Activated T-cell treated with anti-CD3 and anti-CD28 coated beads for 1 hour (primary cell): ENCODE measurements at regions not wholly inside any gene's neighbourhood (a gene's known extent, or its start where the extent isn't known, plus 50 kb on each side); places are given as distances from the start of the nearest gene placed in this dataset.

Source experiments
- DNase-seq: peaks from one replicate; pipeline ENCODE4 v3.0.0-alpha.2; 2020; ENCODE audit warnings: low read depth

DNA sequence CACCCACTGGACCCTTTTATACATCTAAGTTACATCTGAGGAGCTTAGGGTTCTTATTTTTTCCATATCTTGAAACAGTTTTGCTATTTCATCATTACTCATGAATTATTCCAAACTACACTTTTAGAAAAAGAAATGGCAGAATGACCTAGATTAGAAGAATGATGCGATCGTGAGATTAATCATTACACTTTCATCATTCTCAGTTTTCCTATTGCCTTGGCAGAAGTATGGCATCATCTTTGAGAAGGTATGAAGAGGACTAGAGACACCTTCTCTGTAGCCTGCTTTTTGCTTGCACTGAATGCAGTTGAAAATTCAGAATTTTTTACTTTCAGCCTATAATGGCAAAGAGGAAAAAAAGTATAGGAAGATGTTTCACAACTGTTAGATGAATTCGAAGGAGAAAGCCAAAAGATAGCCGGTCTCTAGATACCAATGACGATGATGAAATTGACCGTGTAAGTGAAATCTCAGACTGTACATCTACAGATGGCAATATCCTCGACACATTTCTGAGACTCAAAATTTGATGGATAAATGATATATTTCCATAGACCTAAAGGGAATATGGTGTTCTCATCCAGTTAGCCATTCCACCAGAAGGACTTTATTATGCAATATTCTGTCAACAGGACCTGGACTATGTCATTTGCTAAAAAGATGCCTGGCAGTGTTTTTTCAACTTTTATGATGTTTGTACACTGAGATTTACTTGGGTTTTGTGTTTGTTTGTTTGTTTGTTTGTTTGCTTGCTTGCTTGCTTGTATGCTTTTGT lies 191.8 kb downstream of the TOMM20 start:
- DNase-seq, result no peak

- DNase-seq, result no peak
These were observed 194.0 kb downstream of the TOMM20 start for GRCh38 chr1:234934611-234935033.

- no peak for DNase-seq
These were observed 195.2 kb downstream of the TOMM20 start for GRCh38 chr1:234933475-234933874.

GRCh38 chr1:234932511-234933430 lies 195.9 kb downstream of the TOMM20 start:
- DNase-seq, result no peak

DNA sequence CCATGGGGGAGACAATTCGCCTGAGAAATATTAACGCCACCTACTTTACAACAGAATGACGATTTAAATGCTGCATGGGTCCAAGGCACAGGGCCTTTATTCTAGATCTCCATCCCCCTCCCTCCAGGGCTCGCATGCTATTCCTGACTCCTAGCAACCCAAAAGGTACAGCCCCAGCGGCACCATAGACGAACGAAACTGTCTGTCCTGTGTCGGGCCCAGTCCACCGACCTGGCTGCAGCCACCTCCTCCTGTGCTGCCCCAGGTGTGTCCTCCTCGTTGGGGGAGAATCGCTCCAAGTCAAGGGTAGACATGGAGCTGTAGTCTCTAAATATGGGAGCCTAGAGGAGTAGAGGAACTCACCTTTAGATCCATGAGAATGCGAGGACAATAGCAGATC lies 196.5 kb downstream of the TOMM20 start:
- DNase-seq, result no peak

GRCh38 chr1:234931404-234931973 lies 197.1 kb downstream of the TOMM20 start:
- no peak for DNase-seq

DNA sequence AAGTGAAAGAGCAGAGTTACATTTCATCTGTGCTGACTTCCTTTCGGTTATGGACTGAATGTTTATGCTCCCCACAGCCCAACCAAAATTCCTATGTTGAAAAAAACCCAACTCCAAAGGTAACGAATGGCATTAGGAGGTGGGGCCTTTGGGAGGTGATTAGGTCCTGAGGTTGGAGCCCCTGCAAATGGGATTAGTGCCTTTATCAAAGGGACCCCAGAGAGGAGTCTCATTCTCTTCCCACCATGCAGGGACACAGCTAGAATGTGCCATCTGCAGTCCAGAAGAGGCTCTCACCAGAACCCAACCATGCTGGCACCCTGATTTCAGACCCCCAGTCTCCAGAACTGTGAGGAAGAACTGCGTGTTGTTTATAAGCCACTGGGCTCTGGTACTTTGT lies 199.3 kb downstream of the TOMM20 start:
- DNase-seq, result no peak

DNA sequence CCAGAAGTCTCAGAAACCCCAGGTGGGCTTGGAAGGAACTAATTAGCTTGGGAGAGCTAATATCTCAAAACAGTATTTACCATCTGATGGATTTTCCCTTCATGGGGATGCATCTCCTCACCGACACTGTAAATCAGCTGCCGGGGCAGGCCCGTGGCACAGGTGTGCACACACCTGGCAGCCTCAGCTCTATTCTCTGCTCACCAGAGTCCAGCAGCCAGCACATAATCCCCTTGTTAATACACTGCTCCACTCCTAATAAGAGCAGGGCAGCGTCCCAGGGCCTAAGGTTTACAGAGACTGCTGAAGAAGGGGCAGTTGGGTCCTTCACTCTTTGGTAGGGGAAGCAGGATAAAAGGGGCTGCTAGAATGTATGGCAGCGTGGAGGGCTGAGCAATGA lies 200.0 kb downstream of the TOMM20 start:
- no peak for DNase-seq

DNA sequence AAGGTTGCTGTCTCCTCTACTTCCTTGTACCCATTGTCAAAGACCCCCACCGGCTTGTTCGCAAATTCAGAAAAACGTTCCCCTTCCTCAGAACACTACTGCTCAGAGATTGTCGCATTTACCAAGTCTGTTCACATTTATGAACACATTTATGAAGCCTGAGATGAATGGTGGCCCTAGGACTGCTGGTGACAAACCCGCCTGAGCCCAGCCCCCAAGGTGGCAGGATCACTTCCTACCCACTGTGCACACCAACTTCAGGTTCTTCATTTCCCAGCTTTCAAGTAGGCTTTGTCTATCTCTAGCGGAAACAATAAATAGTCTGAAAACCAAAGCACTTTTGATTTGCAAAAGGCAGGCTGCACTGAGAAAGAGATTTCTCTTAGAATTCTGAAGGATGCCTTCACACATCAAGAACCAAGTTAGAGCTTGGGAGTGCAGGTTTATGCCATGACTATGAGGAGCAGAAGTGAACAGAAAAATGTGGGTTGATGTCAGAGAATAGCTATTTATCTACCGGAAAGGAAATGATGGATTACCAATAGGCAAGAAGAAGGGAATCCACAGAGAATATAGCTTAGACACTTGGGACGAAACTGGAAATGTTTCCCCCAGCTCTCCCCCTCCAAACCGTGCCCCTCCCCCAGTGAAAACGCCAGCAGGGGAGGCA lies 200.5 kb downstream of the TOMM20 start:
- no peak for DNase-seq

DNA sequence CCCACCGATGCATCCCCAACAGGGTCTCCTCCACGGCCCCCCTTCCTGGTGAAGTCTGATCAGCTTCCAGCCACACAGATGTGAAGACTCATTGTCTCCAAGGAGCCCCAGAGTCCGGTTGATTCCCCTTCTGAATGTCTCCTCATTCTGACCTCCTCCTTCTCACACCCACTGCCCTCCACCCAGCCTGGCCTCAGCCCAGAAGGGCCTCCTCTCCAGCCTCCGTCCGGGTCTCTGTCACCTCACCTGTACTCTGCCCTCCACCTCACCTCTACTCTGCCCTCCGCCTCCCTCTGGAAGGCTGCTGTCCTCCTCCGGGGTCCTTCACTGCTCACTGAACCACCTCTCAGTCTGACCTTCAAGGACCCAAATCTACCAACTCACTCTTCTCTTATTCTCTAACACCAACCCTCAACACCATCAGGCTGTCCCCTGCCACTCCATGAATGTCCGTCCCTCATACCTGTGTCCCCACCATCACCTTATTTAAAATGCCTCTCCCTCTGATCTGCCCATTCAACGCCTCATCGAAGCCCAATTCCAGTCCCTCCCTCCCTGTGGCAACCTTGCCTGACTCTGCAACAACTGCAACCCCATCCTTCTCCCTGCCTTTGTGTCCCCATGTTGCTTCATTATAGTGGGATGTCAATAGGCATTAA lies 201.2 kb downstream of the TOMM20 start:
- no peak for DNase-seq

DNA sequence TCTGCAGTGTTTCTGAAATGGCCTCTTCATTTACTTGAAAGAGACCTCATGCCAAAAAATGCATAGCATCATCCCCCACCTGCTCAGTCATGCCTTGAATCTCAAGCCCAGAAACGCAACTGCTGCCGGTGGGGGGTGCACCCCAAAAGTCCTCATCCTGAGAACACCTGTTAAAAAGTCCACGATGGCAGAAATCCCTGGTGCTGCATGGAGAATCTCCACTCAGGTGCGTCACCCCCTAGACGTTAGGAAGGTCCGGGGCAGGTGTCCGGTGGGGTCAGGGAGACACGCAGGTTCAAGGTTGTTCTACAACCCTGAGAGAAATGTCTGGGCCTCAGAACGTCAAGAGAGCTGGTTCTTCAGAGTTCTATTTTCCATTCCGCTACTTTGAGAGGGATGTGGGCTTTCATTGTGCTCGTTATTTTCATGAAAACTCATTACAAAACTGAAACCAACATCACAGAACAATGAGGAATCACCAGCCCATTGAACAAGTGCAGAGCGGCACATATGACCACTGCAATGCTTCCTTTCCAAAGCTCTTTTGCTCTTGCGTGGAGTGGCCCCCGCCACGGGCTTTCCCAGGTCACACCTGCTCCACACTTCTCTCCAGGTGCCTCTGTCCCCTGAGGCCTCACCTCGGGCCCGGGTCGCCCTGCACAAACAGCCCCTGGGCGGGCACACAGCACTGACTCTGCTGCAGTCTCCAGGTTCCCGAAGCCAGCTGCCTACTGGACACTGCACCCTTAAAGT lies 201.9 kb downstream of the TOMM20 start:
- no peak for DNase-seq

DNA sequence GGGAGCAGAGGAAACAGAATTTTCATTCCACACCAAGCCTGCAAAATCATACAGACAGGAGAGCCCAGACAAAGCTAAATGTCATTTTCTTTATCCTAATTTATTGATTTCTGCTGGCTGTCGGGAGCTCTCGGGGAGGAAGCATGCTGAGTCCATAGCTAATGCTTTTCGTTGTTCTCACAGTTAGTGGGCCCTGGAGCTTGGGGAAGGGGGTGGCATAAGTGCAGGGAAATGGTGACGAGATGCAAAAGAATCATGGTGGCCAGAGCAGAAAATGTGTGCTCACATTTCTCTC lies 202.4 kb downstream of the TOMM20 start:
- no peak for DNase-seq

DNA sequence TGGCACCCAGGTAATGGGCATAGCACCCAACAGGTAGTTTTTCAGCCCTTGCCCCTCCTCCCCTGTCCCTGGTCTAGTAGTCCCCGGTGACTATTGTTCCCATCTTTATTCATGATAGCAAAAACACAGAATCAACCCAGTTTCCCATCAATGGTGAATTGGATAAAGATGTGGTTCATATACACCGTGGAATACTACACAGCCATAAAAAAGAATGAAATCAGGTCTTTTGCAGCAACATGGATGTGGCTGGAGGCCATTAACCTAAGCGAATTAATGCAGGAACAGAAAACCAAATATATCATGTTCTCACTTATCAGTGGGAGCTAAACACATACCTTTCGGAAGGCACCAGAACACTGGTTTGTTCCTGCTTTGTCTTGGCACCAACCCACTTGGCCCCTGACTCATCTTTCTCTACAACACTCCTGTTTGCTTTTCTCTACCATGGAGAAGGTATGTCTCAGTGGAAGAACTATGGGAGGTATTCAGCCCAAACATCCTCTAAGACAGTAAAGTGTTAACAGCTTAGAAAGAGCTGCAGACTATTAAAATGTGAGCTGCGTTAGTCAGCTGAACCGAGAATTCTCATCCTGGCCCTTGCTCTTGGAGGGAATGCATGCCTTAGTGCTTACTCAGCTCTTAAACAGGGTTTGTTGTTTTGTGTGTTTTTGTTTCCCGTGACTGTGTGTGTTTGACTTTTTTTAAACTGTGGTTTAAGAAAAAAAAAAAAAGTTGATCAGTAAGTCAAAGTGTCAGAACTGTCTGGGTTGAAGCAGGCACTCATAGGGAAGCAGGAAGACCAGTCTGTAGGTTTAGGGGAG lies 203.0 kb downstream of the TOMM20 start:
- no peak for DNase-seq

DNA sequence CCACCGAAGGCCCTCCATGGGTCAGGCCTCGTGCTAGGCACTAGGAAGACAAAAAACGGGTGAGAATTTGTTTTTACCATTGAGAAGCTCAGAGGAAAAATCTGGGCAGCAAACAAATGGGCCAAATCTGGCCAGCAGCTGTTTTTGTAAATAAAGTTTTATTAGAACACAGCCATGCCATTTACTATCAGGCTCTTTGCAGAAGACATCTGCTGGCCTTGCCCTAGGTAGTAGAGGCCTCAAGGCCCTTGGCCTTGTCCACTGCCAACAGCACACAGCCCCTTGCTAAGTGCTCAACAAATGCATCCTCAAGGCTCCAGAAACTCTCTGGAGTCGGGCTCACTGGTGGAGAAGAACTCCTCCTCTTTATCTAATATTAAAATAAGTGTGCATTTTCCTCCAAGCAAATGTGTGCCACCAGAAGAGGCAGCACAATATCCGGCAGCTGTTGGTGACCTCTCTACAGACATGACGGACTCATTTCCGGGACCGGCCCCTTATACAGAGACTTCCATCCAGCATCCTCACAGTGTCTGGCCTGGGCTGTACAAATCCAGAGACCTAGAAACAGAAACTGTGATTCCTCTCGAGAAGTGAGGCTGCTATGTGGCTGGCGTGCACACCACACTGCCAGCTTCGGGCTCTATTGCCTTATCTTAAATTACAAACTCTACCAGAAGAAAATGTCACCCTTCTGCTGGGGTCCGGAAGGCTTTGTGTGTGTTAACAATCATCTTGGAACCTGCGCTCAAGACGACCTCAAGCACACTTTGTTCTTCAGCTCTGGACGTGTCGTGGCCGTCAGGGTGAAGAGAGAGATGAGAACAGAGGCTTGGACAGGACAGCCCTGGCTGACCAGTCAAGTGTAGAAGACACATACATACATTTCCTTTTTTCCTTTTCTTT lies 203.9 kb downstream of the TOMM20 start:
- no peak for DNase-seq

DNA sequence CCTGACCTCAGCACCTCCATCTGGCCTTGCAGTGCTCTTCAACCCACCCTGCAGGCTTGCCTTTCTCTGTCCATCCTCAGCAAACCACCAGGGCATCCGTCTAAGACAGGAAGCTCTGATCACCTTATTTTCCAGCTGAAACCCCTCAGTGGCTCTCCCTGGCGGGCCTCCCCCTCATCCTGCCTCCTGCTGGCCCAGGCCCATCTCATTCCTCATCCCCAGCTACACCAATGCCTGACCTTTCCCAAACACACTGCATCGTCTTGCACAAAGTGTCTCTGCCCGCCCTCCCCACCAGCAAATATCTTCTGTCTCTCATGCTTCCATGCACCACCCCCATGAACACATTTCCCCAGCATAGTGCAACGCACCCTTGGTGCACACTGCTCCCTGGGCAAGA lies 205.0 kb downstream of the TOMM20 start:
- no peak for DNase-seq

DNA sequence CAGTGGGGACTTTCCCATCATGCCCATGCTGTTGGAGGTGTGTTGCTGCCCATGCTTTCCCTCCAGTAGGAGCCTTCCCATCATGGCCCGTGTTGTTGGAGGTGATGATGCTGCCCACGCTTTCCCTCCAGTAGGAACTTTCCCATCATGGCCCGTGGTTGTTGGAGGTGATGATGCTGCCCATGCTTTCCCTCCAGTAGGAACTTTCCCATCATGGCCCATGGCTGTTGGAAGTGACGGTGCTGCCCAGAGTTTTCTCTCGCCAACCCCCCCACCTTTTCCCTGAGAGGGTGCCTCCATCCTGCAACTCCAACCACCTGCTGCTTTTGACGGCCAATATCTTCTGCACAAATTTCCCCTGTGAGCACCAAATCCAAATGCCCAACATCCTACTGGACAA lies 205.7 kb downstream of the TOMM20 start:
- no peak for DNase-seq

DNA sequence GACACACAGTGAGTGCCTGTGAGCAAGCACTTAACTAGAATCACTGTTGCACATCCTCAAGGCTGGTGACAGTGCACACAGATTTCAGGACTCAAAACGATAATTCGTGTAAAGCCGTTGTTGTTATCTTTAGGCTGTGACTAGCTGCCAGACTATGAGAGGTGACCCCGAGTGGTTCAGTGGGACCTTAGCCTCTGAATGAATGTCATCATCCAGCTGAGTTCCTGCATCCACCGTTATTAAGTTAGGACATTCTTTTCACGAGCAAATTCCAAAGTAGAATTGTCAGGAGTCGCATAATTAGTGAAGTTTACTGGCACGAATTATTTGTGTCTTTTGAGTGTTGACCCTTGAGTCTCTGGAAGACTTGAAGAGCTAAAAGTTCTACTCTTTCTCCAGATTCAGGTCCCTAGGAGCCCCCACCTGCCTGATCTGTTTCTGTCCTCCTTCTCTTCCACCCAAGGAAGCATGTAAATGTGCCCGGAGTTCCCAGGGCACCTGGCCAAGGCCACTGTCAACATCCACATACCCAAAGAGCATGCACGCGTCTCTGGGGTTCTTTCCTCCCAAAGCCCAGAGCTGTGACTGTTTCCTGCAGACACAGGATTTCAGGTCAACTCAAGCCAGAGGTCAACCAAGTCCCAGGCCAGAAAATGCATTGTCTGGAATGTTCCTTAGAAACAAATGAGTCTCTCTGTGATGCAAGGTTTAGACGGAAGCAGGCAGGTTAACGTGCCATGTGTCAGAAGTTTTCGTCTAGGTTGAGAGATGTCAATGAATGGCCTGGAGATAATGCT lies 207.2 kb downstream of the TOMM20 start:
- DNase-seq, result no peak

- no peak for DNase-seq
These were observed 207.8 kb downstream of the TOMM20 start for GRCh38 chr1:234920843-234921140.
